ENCODE measurements at regions not wholly inside any gene's neighbourhood (a gene's known extent, or its start where the extent isn't known, plus 50 kb on each side); places are given as distances from the start of the nearest gene placed in this dataset.
"Not testable (repeated sequence)": the region's sequence is repeated elsewhere in the genome, so short reads cannot be mapped to it uniquely, and the experiment has no call there.

GRCh38 chr11:115631609-115632008 is 127.4 kb upstream of the CADM1 start:
- no peak for DNase-seq (ENCODE audit: low read depth in 2 of 2)

- DNase-seq (ENCODE audit: low read depth in 2 of 2) = no peak
These were observed 126.0 kb upstream of the CADM1 start for GRCh38 chr11:115630214-115630613.

- DNase-seq (ENCODE audit: low read depth in 2 of 2) = no peak
These were observed 125.3 kb upstream of the CADM1 start for GRCh38 chr11:115629456-115630015.

DNA sequence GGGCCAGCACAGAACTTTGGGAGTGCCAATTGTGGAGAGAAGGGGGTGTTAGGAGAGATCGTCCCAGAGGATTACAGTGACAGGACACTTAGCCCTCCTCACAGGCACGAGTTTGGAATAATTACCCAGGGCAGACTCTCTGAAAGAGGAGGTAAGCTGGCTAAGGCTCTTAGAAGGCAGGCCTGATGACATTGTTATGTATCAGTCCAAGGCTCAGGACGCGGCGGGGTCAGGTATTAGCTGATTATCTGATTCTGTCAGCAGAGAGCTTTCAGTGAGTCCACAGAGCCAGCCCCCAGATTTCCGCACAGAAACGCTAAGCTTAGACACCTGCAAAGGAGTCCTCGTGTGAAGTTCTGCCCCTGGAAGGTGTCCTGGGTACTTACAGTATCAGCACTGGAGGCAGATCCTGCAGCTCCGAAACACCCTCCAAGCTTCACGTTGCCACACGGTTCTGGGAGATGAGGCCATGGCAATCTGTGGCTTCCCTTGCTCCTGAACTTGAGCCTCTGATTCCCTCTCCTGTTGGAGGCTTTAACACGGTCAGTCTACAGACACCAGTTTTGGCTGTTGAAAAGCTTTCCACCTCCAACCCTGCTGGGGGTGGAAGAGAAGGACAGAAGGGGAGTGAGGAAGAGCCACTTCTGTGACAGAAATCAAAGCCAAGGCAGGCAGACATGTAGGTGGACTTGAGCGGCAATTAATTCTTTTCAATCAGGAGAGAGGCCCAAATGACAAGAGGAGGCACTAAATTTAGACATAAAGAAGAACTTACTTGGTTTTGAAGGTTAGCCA is 123.6 kb upstream of the CADM1 start:
- no peak for DNase-seq (ENCODE audit: low read depth in 2 of 2)

- no peak for DNase-seq (ENCODE audit: low read depth in 2 of 2)
These were observed 122.9 kb upstream of the CADM1 start for GRCh38 chr11:115627071-115627470.

- DNase-seq (ENCODE audit: low read depth in 2 of 2) = no peak
These were observed 122.2 kb upstream of the CADM1 start for GRCh38 chr11:115626414-115626813.

DNA sequence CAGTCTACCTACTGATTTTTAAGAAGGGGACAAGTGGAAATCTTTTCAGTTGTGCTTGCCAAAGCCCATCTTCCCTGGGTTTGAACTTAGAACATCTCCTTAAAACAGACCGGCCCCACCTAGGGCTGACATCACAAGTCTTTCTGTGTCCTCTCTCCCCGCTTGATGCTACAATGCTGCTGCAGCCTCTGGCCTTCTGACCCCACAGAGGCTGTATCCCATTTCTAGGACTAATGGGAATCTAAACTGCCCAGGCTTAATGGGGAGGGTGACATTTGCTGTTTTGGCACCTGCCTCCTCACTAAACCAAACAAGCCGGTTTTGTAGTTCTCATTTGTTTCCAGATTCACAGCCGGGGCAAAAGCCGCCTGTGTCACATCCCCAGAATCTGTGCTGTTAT is 121.3 kb upstream of the CADM1 start:
- DNase-seq (ENCODE audit: low read depth in 2 of 2) = no peak

DNA sequence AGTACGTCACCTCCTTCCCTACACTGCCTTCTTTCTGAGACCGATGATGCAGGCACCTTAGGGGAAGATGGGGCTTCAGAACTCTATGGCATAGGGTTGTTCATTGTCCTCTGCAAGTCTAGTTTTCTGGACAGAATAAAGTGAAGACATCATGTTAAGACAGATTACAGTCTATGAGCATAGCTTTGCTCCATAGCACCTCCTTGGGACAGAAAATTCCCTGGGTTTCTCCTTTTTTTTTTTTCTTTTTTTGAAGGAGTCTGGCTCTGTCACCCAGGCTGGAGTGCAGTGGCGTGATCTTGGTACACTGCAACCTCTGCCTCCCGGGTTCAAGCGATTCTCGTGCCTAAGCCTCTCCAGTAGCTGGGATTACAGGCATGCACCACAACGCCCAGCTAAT is 119.8 kb upstream of the CADM1 start:
- DNase-seq (ENCODE audit: low read depth in 2 of 2) = no peak

- no peak for DNase-seq (ENCODE audit: low read depth in 2 of 2)
These were observed 118.8 kb upstream of the CADM1 start for GRCh38 chr11:115623021-115623451.

GRCh38 chr11:115618428-115618827 is 114.2 kb upstream of the CADM1 start:
- DNase-seq (ENCODE audit: low read depth in 2 of 2) = no peak

GRCh38 chr11:115617767-115618166 is 113.6 kb upstream of the CADM1 start:
- DNase-seq (ENCODE audit: low read depth in 2 of 2) = no peak

DNA sequence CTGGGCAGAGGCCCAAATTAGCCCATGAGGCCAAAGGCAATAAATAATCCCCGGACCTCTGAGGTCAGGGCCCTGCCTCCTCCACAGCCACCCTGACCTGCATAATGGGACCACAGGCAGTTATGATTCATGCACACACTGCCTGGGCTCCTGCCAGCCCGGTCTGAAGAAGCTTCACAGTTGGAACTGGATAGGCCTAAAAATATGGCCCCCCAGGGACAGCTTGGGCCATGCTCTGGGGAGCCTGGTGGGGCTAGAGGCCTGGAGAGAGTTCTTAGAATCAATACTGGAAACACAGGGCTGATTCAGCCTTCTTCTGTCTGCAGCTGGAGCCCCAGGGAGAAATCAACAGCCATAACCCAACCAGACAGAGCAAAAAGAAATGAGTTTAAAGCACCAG is 112.8 kb upstream of the CADM1 start:
- DNase-seq (ENCODE audit: low read depth in 2 of 2) = no peak

GRCh38 chr11:115613986-115614632 is 109.9 kb upstream of the CADM1 start:
- DNase-seq (ENCODE audit: low read depth in 2 of 2) = no peak

GRCh38 chr11:115613004-115613403 is 108.8 kb upstream of the CADM1 start:
- no peak for DNase-seq (ENCODE audit: low read depth in 2 of 2)

DNA sequence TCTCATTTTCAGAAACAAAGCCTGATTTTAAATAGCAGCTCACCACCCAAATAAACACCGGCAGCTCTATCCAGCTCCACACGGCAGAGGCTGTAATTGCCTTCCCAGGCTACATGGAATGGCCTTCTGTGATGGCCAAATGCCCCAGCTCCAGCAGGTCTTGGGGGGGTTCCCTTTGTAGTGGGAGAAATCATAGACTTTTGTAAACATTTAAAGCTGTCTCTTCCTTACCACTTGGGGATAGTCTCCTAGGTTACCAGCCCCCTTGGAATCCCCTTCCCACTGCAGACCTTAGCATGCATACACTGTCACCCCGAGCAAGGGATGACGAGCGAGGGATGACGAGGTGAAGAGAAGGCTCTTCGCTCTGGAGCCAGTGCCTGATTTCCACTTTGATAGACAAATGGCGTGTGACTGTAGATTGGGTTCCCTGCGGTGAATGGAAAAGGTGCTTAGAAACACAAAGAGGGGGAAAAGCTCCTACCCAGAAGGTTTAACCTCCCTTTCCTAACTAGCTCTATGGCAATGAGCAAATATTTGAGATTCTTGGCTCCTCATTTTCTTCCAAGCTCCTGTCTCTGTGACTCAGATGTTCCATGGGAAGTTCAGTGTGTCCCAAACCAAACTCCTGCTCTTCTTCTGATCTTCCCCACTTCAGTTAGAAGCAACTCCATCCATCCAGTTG is 108.0 kb upstream of the CADM1 start:
- DNase-seq (ENCODE audit: low read depth in 2 of 2) = no peak

DNA sequence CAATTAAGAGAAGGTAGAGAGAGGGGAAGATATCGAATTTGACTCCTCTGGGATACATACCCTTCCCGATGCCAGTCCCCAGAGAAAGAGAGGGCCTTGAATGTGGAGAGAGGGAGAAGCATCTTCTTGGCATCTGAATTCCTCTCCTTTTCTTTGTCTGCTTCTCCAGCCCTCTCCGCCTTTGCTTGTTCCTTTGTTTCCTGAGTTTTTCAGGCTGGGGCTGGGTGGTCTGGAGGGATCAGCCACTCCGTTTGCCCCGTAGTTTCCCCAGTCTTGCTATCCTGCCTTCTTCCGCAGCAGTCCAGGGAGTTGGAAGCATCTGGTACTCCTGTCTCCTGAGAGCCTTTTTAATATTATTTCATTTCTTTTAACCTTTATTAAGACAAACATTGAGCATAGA is 107.1 kb upstream of the CADM1 start:
- DNase-seq (ENCODE audit: low read depth in 2 of 2) = no peak

GRCh38 chr11:115610908-115611307 is 106.7 kb upstream of the CADM1 start:
- DNase-seq (ENCODE audit: low read depth in 2 of 2) = no peak

DNA sequence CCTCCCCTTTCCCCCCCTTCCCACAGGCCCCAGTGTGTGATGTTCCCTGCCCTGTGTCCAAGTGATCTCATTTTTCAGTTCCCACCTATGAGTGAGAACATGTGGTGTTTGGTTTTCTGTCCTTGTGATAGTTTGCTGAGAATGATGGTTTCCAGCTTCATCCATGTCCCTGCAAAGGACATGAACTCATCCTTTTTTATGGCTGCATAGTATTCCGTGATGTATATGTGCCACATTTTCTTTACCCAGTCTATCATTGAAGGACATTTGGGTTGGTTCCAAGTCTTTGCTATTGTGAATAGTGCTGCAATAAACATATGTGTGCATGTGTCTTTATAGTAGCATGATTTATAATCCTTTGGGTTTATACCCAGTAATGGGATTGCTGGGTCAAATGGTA is 106.0 kb upstream of the CADM1 start:
- DNase-seq (ENCODE audit: low read depth in 2 of 2) = not testable (repeated sequence)

- no peak for DNase-seq (ENCODE audit: low read depth in 2 of 2)
These were observed 104.8 kb upstream of the CADM1 start for GRCh38 chr11:115608976-115609375.

- no peak for DNase-seq (ENCODE audit: low read depth in 2 of 2)
These were observed 103.5 kb upstream of the CADM1 start for GRCh38 chr11:115607621-115608221.

DNA sequence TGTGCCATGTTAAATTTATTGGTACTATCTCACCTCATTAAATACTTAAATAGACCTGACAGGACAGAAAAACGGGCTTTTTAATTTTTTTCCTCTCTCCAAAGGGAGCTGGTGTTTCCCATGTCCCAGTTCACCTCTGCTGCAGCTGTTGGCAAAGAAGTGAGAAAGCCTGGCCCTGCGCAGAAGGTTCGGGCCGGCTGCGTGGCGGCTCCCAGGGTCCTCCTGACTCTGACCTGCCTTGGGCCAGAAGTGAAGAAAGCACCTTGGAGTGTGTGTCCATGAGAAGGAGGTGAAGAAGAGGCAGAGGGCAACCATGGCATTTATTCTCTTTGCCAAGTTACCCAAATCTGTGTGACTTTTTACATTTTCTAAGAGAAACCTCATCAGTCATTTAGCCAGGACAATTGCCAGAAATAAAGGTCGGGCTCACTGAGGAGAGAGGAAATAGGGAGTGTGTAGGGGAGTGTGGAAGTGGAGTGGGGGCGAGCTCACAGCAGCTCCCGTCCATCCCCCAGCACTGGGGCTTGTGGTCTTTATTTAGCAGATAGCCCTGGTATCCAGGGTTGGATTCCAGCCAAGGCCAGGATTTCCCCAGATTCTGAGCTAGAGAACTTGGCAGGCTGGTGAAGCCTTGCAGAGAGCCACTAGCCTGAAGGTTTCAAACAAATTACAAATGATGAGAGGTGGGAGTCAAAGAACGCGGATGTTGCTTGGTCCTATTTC is 102.4 kb upstream of the CADM1 start:
- DNase-seq (ENCODE audit: low read depth in 2 of 2) = no peak
